ENCODE measurements at regions not wholly inside any gene's neighbourhood (a gene's known extent, or its start where the extent isn't known, plus 50 kb on each side); places are given as distances from the start of the nearest gene placed in this dataset.

- Histone ChIP-seq H3K79me1 (ENCODE audit: insufficient read depth, low read depth, low read length, poor library complexity, severe bottlenecking) (no peaks in the 10 kb centered on the region), H2BK20ac (ENCODE audit: low read depth, low read length, poor library complexity, severe bottlenecking) (no peak overlapping the region), H4K5ac (ENCODE audit: insufficient read length, low read depth, low read length) (no peak overlapping the region), H3K23me2 (ENCODE audit: insufficient read length, low read depth, low read length, poor library complexity, severe bottlenecking) (no peaks in the 10 kb centered on the region), H4K91ac (ENCODE audit: insufficient read length, low read depth, low read length) (no peak overlapping the region), H3K27me3 (ENCODE audit: insufficient read depth, low read length) (no peaks in the 10 kb centered on the region), H3K18ac (ENCODE audit: insufficient read length, low read depth, low read length) (no peak overlapping the region), H3K14ac (ENCODE audit: insufficient read depth, low read length) (no peak overlapping the region), H3K27ac (ENCODE audit: insufficient read length, low read depth, low read length) (no peak overlapping the region), H3K79me2 (ENCODE audit: insufficient read depth, low read length) (no peaks in the 10 kb centered on the region), H2BK12ac (ENCODE audit: insufficient read length, low read depth, low read length) (no peak overlapping the region), H3K9me3 (ENCODE audit: control insufficient read depth, low read depth, low read length) (no peaks in the 10 kb centered on the region), H3T11ph (ENCODE audit: low read length) (no peak overlapping the region), H2AK5ac (ENCODE audit: insufficient read length, low read length) (no peak overlapping the region), H2BK120ac (ENCODE audit: low read depth, low read length, poor library complexity, severe bottlenecking) (no peak overlapping the region), H2AFZ (ENCODE audit: low read length) (no peak overlapping the region), H4K20me1 (ENCODE audit: control insufficient read depth, insufficient read depth, insufficient read length) (no peaks in the 10 kb centered on the region), H3K9ac (ENCODE audit: extremely low read depth, insufficient read length, low read length) (no peak overlapping the region), H2BK15ac (ENCODE audit: low read depth, low read length) (no peak overlapping the region), H3K4ac (ENCODE audit: low read depth, low read length) (no peak overlapping the region), H3K56ac (ENCODE audit: insufficient read length, low read depth, low read length) (no peak overlapping the region), H3K23ac (ENCODE audit: insufficient read length, low read depth, low read length) (no peak overlapping the region), H2BK5ac (ENCODE audit: insufficient read length, low read length) (no peak overlapping the region), H4K8ac (replicated peaks; ENCODE audit: insufficient read length, low read depth, low read length) (no peak overlapping the region), H3K4me1 (ENCODE audit: insufficient read depth, low read length) (no peaks in the 10 kb centered on the region), H3K4me2 (ENCODE audit: insufficient read depth, insufficient read length, low read length) (no peak overlapping the region)
- DNase-seq = no peak
- H3K27me3 Mint-ChIP-seq (ENCODE audit: low read depth) = peaks cover 4% of the 10 kb centered on the region; the same call in 1 of the 2 replicates
- H3K27ac Mint-ChIP-seq = no peak overlapping the region
- no peaks in the 10 kb centered on the region for H3K36me3 Mint-ChIP-seq (ENCODE audit: insufficient read depth in 1 of 3, low read depth in 3 of 3)
- no CpG with 5 or more reads among the region's 2 CpGs for whole genome bisulfite sequencing (ENCODE audit: extremely low coverage, insufficient read length, low lambda C conversion rate)
- TF ChIP-seq, protein P1, sequence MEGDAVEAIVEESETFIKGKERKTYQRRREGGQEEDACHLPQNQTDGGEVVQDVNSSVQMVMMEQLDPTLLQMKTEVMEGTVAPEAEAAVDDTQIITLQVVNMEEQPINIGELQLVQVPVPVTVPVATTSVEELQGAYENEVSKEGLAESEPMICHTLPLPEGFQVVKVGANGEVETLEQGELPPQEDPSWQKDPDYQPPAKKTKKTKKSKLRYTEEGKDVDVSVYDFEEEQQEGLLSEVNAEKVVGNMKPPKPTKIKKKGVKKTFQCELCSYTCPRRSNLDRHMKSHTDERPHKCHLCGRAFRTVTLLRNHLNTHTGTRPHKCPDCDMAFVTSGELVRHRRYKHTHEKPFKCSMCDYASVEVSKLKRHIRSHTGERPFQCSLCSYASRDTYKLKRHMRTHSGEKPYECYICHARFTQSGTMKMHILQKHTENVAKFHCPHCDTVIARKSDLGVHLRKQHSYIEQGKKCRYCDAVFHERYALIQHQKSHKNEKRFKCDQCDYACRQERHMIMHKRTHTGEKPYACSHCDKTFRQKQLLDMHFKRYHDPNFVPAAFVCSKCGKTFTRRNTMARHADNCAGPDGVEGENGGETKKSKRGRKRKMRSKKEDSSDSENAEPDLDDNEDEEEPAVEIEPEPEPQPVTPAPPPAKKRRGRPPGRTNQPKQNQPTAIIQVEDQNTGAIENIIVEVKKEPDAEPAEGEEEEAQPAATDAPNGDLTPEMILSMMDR (conservative IDR thresholded peaks at IDR 0.05) = no peak
- peaks cover 3 to 12% of the 10 kb centered on the region in 2 experiments; a peak in 3 of 4 replicates for H3K4me1 Mint-ChIP-seq
- no peaks in the 10 kb centered on the region for H3K9me3 Mint-ChIP-seq
- no peak overlapping the region for H3K4me3 Mint-ChIP-seq
Observed at GRCh38 chr3:16056217-16056616, 118.3 kb upstream of the GALNT15 start.
